ENCODE measurements at regions not wholly inside any gene's neighbourhood (a gene's known extent, or its start where the extent isn't known, plus 50 kb on each side); places are given as distances from the start of the nearest gene placed in this dataset.
A peak's percentile ranks its signal among the peaks of the same experiment; 100 is the strongest.

DNA sequence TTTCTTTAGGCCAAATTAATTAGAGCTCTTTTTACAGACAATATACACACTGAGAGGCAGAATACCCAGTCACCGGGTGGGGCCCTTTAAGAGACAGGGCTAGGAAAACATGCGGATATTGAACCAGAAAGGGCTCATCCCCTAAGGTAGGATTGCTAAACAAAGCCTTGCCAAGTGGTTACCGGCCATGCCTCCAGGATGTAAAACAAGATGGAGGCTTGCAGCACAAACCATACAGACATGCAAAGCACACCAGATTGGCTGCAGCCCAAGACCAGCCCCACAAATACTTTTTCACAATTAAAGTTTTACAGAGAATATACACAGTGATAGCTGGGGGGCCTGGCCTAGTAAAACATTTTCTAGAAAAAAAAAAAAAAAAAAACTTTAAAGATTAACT, 210.0 kb downstream of the KLHL4 start:
- no peak for DNase-seq (ENCODE audit: low spot score)

DNA sequence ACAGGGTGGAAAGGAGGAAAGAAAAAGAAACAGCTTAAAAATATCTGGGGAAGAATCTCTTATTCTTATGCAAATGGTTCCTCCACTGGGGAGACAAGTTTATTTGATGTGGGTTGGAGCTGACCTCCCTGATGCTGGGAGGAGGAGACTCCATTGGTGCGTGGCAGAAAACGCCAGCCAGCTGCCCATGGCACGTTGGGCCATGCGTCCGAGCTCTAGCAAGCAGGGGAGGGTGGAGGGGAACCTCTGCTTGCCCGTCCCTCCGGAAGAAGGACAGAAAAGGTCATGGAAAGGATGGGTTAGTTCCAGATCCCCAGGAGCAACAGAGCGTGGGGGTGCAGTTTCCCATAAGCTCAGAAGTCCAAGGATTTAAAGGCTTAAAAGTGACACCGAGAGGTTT, 210.4 kb downstream of the KLHL4 start:
- DNase-seq (ENCODE audit: low spot score): no peak

GRCh38 chrX:87728459-87728858, 210.9 kb downstream of the KLHL4 start:
- DNase-seq (ENCODE audit: low spot score): no peak

GRCh38 chrX:87732133-87732532, 214.5 kb downstream of the KLHL4 start:
- peak; percentile 5 for DNase-seq (ENCODE audit: low spot score)

DNA sequence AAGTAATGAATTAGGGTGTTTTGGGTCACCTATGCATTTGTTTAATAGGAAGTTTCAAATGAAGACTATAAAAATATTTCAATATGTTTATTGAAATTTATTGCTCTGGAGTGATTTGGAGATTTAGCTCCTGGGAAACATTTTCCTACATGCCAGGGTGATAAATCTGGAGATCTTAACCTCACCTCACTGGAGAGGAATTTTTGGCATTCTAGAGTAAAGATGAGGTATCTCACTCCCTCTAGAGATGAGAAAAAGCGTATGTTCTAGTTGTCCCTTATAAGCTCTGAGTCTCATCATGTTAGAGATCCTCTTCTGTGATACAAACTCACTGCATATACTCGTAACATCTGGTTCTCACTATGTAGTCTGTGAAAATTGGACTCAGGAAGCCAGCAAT, 219.0 kb downstream of the KLHL4 start:
- no peak for DNase-seq (ENCODE audit: low spot score)

- DNase-seq (ENCODE audit: low spot score): no peak
These were observed 226.8 kb downstream of the KLHL4 start for GRCh38 chrX:87744391-87744790.

- DNase-seq (ENCODE audit: low spot score): no peak
These were observed 237.9 kb downstream of the KLHL4 start for GRCh38 chrX:87755493-87755892.

DNA sequence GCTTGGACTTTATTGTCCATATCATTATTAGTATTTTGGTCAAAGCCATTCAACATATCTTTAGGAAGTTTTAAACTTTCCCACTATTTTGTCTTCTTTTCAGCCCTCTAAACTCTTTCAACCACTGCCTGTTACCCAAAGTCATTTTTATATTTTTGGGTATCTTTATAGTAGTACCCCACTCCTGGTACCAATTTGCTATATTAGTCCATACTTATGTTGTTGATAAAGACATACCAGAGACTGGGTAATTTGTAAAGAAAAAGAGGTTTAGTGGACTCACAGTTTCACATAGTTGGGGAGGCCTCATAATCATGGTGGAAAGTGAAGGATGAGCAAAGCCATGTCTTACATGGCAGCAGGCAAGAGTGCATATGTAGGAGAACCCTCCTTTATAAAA, 271.4 kb downstream of the KLHL4 start:
- DNase-seq (ENCODE audit: low spot score): no peak

- DNase-seq (ENCODE audit: low spot score): no peak
These were observed 280.4 kb downstream of the KLHL4 start for GRCh38 chrX:87798039-87798438.

- no peak for DNase-seq (ENCODE audit: low spot score)
These were observed 288.4 kb downstream of the KLHL4 start for GRCh38 chrX:87805829-87806490.

DNA sequence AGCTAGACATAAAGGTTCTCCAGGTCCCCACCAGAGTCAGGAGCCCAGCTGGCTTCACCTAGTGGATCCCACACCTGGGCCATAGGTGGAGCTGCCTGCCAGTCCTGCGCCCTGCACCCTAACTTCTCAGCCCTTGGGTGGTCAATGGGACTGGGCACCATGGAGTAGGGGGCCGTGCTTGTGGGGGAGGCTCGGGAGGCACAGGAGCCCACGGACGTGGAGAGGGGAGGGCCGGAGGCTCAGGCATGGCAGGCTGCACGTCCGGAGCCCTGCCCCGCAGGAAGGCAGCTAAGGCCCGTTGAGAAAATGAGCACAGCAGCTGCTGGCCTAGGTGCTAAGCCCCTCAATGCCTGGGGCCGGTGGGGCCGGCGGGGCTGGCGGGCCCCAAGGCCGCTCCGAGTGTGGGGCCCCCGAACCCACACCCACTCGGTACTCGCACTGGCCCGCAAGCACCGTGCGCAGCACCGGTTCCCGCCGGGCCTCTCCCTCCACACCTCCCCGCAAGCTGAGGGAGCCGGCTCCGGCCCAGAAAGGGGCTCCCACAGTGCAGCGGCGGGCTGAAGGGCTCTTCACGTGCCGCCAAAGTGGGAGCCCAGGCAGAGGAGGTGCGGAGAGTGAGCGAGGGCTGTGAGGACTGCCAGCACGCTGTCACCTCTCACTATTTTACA, 291.1 kb downstream of the KLHL4 start:
- no peak for DNase-seq (ENCODE audit: low spot score)

DNA sequence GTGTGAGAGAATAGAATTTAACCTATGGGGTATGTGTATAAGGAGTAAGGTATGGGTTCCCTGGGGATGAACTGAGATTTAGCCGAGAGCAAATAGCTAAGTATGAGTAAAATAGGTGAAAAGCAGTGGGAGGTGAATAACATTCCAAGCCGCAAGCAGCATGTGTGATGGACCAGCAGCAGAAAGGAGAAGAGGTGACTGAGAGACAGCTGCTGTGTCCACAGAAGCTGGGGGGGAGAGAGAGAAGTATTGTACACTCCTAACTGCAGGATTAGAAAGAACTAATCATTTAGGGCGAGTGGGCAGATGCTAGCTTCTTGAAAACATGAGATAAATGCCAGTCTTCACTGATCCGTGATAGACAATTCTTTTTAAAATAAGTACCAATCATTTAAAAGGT, 296.0 kb downstream of the KLHL4 start:
- DNase-seq (ENCODE audit: low spot score): no peak

GRCh38 chrX:87846956-87847355, 329.4 kb downstream of the KLHL4 start:
- no peak for DNase-seq (ENCODE audit: low spot score)

GRCh38 chrX:87873347-87873941, 355.8 kb downstream of the KLHL4 start:
- no peak for DNase-seq (ENCODE audit: low spot score)

DNA sequence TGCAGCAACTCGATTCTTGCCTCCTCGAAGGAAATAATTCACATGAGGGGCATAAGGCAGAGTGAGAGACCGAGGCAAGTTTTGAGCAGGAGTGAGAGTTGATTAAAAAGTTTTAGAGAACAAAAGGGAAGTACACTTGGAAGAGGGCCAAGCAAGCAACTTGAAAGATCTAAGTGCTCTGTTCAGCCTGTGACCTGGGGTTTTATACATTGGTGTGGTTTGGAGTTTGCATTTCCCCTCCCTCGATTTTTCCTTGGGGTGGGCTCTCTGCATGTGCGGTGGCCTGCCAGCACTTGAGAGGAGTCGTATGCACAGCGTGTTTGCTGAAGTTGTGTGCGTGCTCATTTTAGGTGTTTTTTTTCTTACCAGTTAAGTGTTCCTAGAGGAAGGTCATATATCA, 356.4 kb downstream of the KLHL4 start:
- no peak for DNase-seq (ENCODE audit: low spot score)

DNA sequence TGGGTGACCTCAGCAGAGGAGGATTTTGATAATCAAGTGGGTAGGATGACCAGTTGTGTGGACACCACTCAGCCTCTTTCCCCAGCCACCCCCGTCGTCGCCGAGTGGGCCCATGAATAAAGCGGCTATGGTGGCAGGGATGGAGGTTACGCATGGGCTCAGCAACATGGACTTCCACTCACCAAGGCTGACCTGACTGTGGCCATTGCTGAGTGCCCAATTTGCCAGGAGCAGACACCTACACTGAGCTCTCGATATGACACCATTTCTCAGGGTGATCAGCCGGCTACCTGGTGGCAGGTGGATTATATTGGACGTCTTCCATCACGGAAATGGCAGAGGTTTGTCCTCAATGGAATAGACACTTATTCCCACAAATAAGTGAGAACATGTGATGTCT, 361.3 kb downstream of the KLHL4 start:
- no peak for DNase-seq (ENCODE audit: low spot score)

DNA sequence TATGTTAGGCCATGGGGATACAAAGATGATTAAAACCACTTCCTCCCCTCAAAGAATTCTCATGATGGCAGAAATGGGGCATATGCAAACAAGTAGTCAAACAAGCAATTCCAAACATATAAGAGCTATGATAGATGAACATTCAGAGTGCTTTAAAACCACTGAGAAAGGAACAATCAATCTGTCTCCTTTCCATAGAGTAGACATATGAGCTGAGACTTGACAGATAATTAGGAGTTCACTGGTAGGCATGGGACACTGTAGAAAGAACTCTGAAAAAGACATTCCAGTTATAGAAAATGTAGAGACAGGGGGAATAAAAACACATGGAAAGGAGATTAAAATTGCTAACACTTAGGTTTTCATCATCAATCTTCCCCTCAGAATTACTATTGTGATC, 372.8 kb downstream of the KLHL4 start:
- DNase-seq (ENCODE audit: low spot score): no peak

- no peak for DNase-seq (ENCODE audit: low spot score)
These were observed 377.8 kb downstream of the KLHL4 start for GRCh38 chrX:87895421-87895820.

DNA sequence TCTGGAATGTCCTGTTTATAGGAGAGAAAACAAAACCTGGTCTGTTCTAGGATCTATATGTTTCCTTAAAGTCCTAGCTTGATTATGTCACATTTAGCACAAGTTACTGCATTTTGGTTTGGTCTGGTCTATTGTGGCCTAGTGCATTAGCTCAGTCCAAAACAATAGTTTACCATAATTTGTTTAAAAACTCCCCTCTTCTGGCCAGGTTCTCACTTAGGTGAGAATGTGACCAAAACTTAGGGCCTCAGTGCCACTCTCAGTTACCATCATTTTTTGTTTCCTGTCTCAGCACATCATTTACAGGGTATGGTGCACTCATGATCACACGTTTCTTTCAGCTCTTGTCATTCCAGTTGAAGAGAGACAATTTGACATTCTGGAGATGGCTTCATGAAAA, 378.5 kb downstream of the KLHL4 start:
- no peak for DNase-seq (ENCODE audit: low spot score)

DNA sequence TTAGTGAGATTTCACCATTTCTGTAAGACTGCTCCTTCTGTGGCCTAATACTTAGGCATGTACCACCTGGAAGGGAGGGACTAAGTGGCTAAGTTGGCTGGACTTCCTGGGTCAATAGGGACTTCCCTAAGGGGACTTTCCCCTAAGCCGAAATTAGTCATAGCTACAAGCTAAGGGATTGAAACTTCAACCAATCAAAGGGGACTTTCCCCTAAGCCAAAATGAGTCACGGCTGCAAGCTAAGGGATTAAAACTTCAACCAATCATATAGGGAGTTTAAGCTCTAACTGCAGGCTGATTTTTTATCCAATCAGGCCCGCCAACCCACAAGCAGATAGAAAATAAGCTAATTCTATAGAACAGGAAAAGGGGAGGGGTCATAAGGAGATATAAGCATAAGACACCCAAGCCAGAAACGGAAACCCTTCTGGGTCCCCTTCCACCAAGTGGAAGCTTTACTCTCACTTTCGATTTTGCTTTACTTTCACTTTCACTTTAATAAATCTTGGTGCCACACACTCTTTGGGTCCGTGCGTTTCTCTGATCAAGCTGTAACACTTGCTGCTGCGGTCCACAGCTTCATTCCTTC, 382.8 kb downstream of the KLHL4 start:
- DNase-seq (ENCODE audit: low spot score): no peak

DNA sequence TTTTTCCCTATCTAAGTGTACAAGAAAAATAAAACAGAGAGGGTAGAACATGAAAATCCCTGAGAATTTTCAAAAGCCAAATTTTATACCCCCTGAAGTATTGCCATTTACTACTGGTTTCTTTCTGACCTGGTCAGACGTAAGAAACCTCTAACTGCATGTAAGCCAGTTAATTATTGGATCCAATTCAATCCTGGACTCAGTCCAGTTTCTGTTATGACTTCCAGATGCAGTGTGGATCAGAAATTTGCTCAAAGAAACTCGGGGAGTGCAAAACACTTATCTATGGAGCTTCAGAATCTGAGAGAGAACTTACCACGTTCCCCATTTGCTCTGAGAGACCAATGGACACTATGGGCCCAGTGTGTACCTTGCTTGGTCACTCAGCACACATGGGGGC, 383.5 kb downstream of the KLHL4 start:
- no peak for DNase-seq (ENCODE audit: low spot score)

DNA sequence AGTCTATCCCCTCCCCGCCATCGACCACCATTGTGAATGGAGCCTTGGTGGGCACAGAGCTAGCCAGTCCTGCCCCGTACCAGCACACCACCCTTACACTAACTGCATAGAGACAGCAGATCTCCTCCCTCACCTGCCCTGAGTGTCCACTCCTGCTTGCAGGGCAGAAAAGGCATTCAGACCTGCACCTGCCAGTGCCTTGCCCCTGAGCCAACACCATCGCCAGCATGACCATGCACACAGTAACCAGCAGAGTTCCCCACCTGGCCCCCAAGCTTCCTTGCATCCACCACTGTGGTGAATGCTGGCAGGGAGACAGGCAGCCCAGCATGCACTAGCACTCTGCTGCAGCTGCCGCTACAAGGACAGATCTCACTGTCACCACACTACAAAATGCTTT, 397.1 kb downstream of the KLHL4 start:
- no peak for DNase-seq (ENCODE audit: low spot score)

- no peak for DNase-seq (ENCODE audit: low spot score)
These were observed 407.0 kb downstream of the KLHL4 start for GRCh38 chrX:87924619-87925018.
